ENCODE measurements at regions not wholly inside any gene's neighbourhood (a gene's known extent, or its start where the extent isn't known, plus 50 kb on each side); places are given as distances from the start of the nearest gene placed in this dataset.

GRCh38 chr3:22661121-22661700 is 541.9 kb upstream of the UBE2E2 start (continued):
- TF ChIP-seq FOXO4 (CRISPR knock-in tag; IDR thresholded peaks at IDR 0.05) (no peak), CTCFL (IDR thresholded peaks at IDR 0.05; ENCODE audit: borderline replicate concordance, insufficient read depth, low read depth, low read length, poor library complexity, severe bottlenecking) (no peak), BCLAF1 (IDR thresholded peaks at IDR 0.05; ENCODE audit: borderline replicate concordance in 1 of 2, control insufficient read depth in 1 of 2, low read depth in 2 of 2, low read length in 1 of 2) (no peak), MCM3 (IDR thresholded peaks at IDR 0.05) (no peak), ZNF174 (CRISPR knock-in tag; IDR thresholded peaks at IDR 0.05) (no peak), PCBP2 (IDR thresholded peaks at IDR 0.05; ENCODE audit: low read depth, low read length, poor library complexity, severe bottlenecking) (no peak), ZNF143 (CRISPR knock-in tag; IDR thresholded peaks at IDR 0.05) (no peak), KDM5B (IDR thresholded peaks at IDR 0.05; ENCODE audit: insufficient replicate concordance, low read depth, low read length) (no peak)
